ENCODE measurements at regions not wholly inside any gene's neighbourhood (a gene's known extent, or its start where the extent isn't known, plus 50 kb on each side); places are given as distances from the start of the nearest gene placed in this dataset.

GRCh38 chr12:127791217-127791616 is 475.8 kb upstream of the TMEM132C start:
- TF ChIP-seq CTCF (IDR thresholded peaks at IDR 0.05; ENCODE audit: insufficient read depth, low read length, poor library complexity, severe bottlenecking), result no peak
- TF ChIP-seq EZH2phosphoT487 (conservative IDR thresholded peaks at IDR 0.05; ENCODE audit: low read length), result no peak
